HepG2 (cell line): ENCODE measurements at regions not wholly inside any gene's neighbourhood (a gene's known extent, or its start where the extent isn't known, plus 50 kb on each side); places are given as distances from the start of the nearest gene placed in this dataset.

Experiments
- ATAC-seq: fragments of 200-7000 bp; cut with Tn5 transposase; 3 replicates; pipeline ENCODE4 v1.9.1; 2020; ENCODE audit warnings: mild to moderate bottlenecking, moderate library complexity
- BruUV-seq: library from RNA; stranded (reverse); fragments of 400-500 nt; replicated peaks from 2 replicates; lab custom pipeline; 2021; lab: Mats Ljungman, UMichigan
- CTCF ChIA-PET: fragments of 300-600 bp; formaldehyde crosslinking; extraction: SDS; loops from one replicate; lab custom pipeline; 2021; ENCODE audit warnings: low total read pairs, inconsistent platforms, low intra/inter-chr PET ratio; lab: Yijun Ruan, JAX
- POLR2A ChIA-PET: fragments of 350-600 bp; sonication (Branson Sonifier 250); formaldehyde crosslinking; loops from one replicate; lab custom pipeline; 2020; ENCODE audit warnings: antibody characterized with exemption, inconsistent platforms; lab: Yijun Ruan, JAX
- DNase-seq: peaks from one replicate; pipeline ENCODE4 v3.0.0-alpha.2; 2015; ENCODE audit warnings: low spot score
- FAIRE-seq: peaks from 3 replicates; lab custom pipeline; 2011; peaks lifted over from hg19 to GRCh38; lab: Jason Lieb, UNC
- H2AFZ ChIP-seq: one replicate; pipeline ENCODE4 v1.6.1; 2011; ENCODE audit warnings: low read length, inconsistent platforms
- H3K27ac ChIP-seq: fragments of 300-600 bp; 3 replicates; pipeline ENCODE4 v1.8.0; 2011; ENCODE audit warnings: mixed run types, mild to moderate bottlenecking, mixed read lengths, low read length, inconsistent platforms; ENCODE audit not compliant: insufficient read depth; ENCODE audit errors: extremely low read length
- H3K27me3 ChIP-seq, 2 experiments: fragments of 200-600 bp in 1 of 2; 2 replicates in 1 of 2; 3 replicates in 1 of 2; pipeline versions ENCODE4 v1.6.0 to v1.8.0; 2011; ENCODE audit warnings: low read length in 2 of 2, mild to moderate bottlenecking in 2 of 2, moderate library complexity in 2 of 2, inconsistent platforms in 1 of 2; ENCODE audit not compliant: insufficient read depth in 2 of 2, control insufficient read depth in 1 of 2
- H3K36me3 ChIP-seq, 2 experiments: fragments of 200-600 bp in 1 of 2; replicated peaks in 1 of 2; 2 replicates in 1 of 2; 3 replicates in 1 of 2; pipeline versions ENCODE4 v1.5.1 to v1.8.0; 2011; ENCODE audit warnings: low read length in 2 of 2, inconsistent platforms in 1 of 2; ENCODE audit not compliant: insufficient read depth in 2 of 2, control insufficient read depth in 1 of 2
- H3K4me1 ChIP-seq: 2 replicates; pipeline ENCODE4 v1.5.1; 2012; ENCODE audit warnings: low read length, inconsistent platforms; ENCODE audit not compliant: insufficient read depth
- H3K4me2 ChIP-seq: 2 replicates; pipeline ENCODE4 v1.6.0; 2011; ENCODE audit warnings: low read depth, low read length, inconsistent platforms
- H3K4me3 ChIP-seq, 3 experiments: fragments of 200-600 bp in 1 of 3; sonication (generic), shearing (Covaris generic) in 1 of 3; replicated peaks in 1 of 3; 2 replicates each; pipeline ENCODE4 v1.5.1; 2011 to 2016; ENCODE audit warnings: low read length in 3 of 3, inconsistent platforms in 2 of 3, low read depth in 2 of 3, mild to moderate bottlenecking in 2 of 3, control low read depth in 1 of 3, mixed read lengths in 1 of 3; ENCODE audit not compliant: insufficient read depth in 1 of 3
- H3K79me2 ChIP-seq: one replicate; pipeline ENCODE4 v1.6.1; 2011; ENCODE audit warnings: low read length, inconsistent platforms; ENCODE audit not compliant: insufficient read depth
- H3K9ac ChIP-seq: 2 replicates; pipeline ENCODE4 v1.6.0; 2011; ENCODE audit warnings: mild to moderate bottlenecking, low read depth, low read length, inconsistent platforms; ENCODE audit not compliant: insufficient read depth
- H3K9me3 ChIP-seq: 2 replicates; pipeline ENCODE4 v1.5.1; 2012; ENCODE audit warnings: mild to moderate bottlenecking, low read length
- H4K20me1 ChIP-seq: 2 replicates; pipeline ENCODE4 v1.6.0; 2011; ENCODE audit warnings: inconsistent platforms, mild to moderate bottlenecking, low read length, moderate library complexity; ENCODE audit not compliant: insufficient read depth
- FOXP1 ChIP-seq, 2 experiments: fragments of 450-650 bp in 1 of 2; IDR thresholded peaks; 2 replicates each; pipeline ENCODE4 v1.6.1; 2017 to 2018; ENCODE audit warnings: antibody characterized with exemption in 1 of 2
- HES4 ChIP-seq: sonication (generic); formaldehyde crosslinking; IDR thresholded peaks from 2 replicates; pipeline ENCODE4 v1.9.0; 2021; ENCODE audit warnings: mild to moderate bottlenecking, missing genetic modification reagents, borderline replicate concordance
- XRCC5 ChIP-seq: fragments of 200-400 bp; formaldehyde crosslinking; optimal IDR thresholded peaks from 2 replicates; pipeline ENCODE3; 2017; ENCODE audit warnings: mild to moderate bottlenecking, low read length
- ZFP1 ChIP-seq: IDR thresholded peaks from 2 replicates; pipeline ENCODE4 v1.6.1; 2016
- ZNF777 ChIP-seq: sonication (generic); formaldehyde crosslinking; IDR thresholded peaks from 2 replicates; pipeline ENCODE4 v1.4.0; 2020; ENCODE audit warnings: missing genetic modification reagents
- WGBS: methylation state at CpG from one replicate; pipeline ENCODE4 v1.1.6; 2017; ENCODE audit warnings: low lambda C conversion rate; 5-methylcytosine and 5-hydroxymethylcytosine counted together
- in situ Hi-C: cut with HindIII; loops from 2 replicates; pipeline ENCODE4 v1.10.0; 2017; ENCODE audit warnings: low pct_unique_long_range_greater_than_20kb; ENCODE audit not compliant: extremely low pct_ligation_motif_present
- intact Hi-C: fragments of 100-400 bp; cut with micrococcal nuclease; formaldehyde crosslinking; loops from one replicate; pipeline ENCODE4 v1.10.0; 2022; ENCODE audit not compliant: unreplicated experiment
- TF ChIP-seq, protein P1 (sequence below): sonication (generic); formaldehyde crosslinking; IDR thresholded peaks from 2 replicates; pipeline ENCODE4 v1.4.0; 2020; ENCODE audit warnings: mild to moderate bottlenecking, missing genetic modification reagents

DNA sequence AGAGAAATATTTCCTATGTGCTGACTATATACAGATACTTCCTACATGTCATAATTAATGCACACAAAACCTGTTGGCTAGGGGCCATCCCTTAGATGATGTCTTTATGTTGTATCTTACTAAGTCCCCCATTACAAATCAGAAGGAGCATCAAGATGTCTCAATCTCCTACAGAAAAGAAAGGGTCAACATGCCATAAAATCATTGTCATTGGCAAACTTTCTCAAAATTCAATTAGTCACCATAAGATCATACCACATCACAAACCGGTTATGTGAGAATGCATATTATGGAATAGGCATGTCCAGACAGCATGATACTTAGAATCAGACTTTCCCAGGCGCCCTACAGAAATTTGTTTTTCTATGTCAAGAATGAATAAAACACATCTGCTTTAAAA is 175.2 kb upstream of the TET2 start:
- Histone ChIP-seq H3K36me3 (no peaks in the 10 kb centered on the region), H4K20me1 (no peaks in the 10 kb centered on the region), H3K9me3 (no peaks in the 10 kb centered on the region), H3K9ac (no peak overlapping the region), H3K27ac (no peak overlapping the region), H3K4me3 (no peak overlapping the region), H2AFZ (no peak overlapping the region), H3K4me2 (no peak overlapping the region), H3K4me1 (no peaks in the 10 kb centered on the region), H3K79me2 (no peaks in the 10 kb centered on the region), H3K27me3 (0 out of 5 replicates have a peak, but pooled peaks cover 0 to 2% of the 10 kb centered on the region in 2 experiments)
- TF ChIP-seq ZNF777 (CRISPR knock-in tag) (no peak), HES4 (CRISPR knock-in tag) (no peak), FOXP1 (IDR thresholded peaks at IDR 0.05) (no peak), FOXP1 (CRISPR knock-in tag; IDR thresholded peaks at IDR 0.05) (no peak)
- ATAC-seq (no peak), DNase-seq (no peak), FAIRE-seq (no peak)
- in situ Hi-C loops = no loop called here
- intact Hi-C loops = no loop called here
- ChIA-PET CTCF (no interaction called here), POLR2A (no interaction called here)
- no TSS peak for BruUV-seq
- WGBS = 0% methylated on average over 2 of the region's 2 CpGs

DNA sequence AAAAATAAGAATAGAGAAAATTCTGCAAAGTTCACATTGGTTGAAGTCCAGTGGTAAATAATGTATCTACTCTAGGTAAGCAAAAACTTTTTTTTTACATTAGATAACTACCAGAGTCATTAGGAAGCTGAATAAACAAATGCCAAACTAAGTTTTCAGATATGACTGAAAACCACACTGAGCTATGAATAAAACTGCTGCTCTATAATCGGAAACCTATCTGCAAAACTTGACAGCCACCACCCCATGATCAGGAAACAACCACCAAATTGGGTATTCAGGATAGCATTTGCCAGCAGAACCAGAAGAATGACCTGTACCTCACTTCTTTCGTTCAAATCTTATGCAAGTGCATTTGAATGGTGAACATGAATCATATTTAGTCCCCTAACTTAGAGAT is 173.0 kb upstream of the TET2 start:
- in situ Hi-C loops (no loop called here), intact Hi-C loops (no loop called here)
- BruUV-seq = no TSS peak
- no peak overlapping the region for H2AFZ ChIP-seq
- H3K36me3 ChIP-seq = no peaks in the 10 kb centered on the region
- FAIRE-seq = no peak
- no peaks in the 10 kb centered on the region for H3K79me2 ChIP-seq
- ATAC-seq = no peak
- TF ChIP-seq ZFP1 (CRISPR knock-in tag) (no peak), XRCC5 (no peak)
- TF ChIP-seq, protein P1, sequence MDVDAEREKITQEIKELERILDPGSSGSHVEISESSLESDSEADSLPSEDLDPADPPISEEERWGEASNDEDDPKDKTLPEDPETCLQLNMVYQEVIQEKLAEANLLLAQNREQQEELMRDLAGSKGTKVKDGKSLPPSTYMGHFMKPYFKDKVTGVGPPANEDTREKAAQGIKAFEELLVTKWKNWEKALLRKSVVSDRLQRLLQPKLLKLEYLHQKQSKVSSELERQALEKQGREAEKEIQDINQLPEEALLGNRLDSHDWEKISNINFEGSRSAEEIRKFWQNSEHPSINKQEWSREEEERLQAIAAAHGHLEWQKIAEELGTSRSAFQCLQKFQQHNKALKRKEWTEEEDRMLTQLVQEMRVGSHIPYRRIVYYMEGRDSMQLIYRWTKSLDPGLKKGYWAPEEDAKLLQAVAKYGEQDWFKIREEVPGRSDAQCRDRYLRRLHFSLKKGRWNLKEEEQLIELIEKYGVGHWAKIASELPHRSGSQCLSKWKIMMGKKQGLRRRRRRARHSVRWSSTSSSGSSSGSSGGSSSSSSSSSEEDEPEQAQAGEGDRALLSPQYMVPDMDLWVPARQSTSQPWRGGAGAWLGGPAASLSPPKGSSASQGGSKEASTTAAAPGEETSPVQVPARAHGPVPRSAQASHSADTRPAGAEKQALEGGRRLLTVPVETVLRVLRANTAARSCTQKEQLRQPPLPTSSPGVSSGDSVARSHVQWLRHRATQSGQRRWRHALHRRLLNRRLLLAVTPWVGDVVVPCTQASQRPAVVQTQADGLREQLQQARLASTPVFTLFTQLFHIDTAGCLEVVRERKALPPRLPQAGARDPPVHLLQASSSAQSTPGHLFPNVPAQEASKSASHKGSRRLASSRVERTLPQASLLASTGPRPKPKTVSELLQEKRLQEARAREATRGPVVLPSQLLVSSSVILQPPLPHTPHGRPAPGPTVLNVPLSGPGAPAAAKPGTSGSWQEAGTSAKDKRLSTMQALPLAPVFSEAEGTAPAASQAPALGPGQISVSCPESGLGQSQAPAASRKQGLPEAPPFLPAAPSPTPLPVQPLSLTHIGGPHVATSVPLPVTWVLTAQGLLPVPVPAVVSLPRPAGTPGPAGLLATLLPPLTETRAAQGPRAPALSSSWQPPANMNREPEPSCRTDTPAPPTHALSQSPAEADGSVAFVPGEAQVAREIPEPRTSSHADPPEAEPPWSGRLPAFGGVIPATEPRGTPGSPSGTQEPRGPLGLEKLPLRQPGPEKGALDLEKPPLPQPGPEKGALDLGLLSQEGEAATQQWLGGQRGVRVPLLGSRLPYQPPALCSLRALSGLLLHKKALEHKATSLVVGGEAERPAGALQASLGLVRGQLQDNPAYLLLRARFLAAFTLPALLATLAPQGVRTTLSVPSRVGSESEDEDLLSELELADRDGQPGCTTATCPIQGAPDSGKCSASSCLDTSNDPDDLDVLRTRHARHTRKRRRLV = no peak
- TF ChIP-seq, all 625 proteins: peak for 0
- no peak overlapping the region for H3K27ac ChIP-seq
- H3K9ac ChIP-seq = no peak overlapping the region
- WGBS = 0% methylated on average over 2 of the region's 2 CpGs
- 0 out of 2 replicates have a peak, but pooled peaks cover under 1% of the 10 kb centered on the region for H3K4me1 ChIP-seq
- no peaks in the 10 kb centered on the region for H4K20me1 ChIP-seq
- no peak overlapping the region for H3K4me3 ChIP-seq
- H3K27me3 ChIP-seq = 0 out of 5 replicates have a peak, but pooled peaks cover 0 to 2% of the 10 kb centered on the region in 2 experiments
- no peak overlapping the region for H3K4me2 ChIP-seq
- DNase-seq = no peak
- H3K9me3 ChIP-seq = no peaks in the 10 kb centered on the region
- ChIA-PET POLR2A (no interaction called here), CTCF (no interaction called here)
